ENCODE measurements at regions not wholly inside any gene's neighbourhood (a gene's known extent, or its start where the extent isn't known, plus 50 kb on each side); places are given as distances from the start of the nearest gene placed in this dataset.

DNA sequence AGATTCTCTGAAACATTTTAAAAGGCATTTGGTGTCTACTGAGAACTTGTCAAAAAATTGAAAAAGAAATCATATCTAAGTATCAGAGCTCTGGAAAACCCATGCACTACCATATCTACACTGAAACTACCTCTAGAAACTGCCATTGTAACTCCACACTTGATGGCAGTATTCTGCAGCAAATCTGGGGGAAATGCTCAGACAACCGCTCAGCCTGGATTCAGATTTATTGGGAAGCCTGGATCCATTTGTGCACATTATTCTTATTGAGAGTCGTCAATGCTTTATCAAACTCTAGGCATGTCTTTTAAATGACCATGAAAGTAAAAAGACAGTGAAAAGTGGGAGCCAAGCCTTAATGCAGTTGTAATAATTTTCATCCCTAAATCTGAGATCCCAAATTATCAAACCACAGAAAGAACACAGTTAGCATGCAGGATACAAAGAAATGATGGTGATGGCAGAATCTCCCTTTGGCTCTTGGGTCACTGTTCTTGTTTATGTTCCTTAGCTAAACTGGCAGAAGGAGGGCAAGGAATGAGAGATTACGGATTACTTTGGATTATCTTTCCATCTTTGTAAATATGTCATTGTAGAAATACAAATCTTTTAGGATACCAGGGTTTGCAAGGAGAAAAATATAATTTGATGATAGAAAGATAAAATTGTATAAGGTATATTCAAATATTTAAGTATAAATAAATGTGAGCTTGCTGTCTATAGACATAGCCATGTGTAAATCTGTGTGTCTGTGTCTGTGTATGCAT is 512.1 kb upstream of the SYT4 start:
- Histone ChIP-seq H3K27ac (no peak overlapping the region), H3K27me3 (no peaks in the 10 kb centered on the region), H3K4me3 (no peak overlapping the region), H3K4me1 (no peaks in the 10 kb centered on the region), H3K36me3 (ENCODE audit: low read depth, missing control alignments) (no peaks in the 10 kb centered on the region), H3K9me3 (no peaks in the 10 kb centered on the region)
- DNase-seq, result no peak
- intact Hi-C loops (cut with DNase I; ENCODE audit: low total_unique reads), result no loop called here
- TF ChIP-seq, protein P1, sequence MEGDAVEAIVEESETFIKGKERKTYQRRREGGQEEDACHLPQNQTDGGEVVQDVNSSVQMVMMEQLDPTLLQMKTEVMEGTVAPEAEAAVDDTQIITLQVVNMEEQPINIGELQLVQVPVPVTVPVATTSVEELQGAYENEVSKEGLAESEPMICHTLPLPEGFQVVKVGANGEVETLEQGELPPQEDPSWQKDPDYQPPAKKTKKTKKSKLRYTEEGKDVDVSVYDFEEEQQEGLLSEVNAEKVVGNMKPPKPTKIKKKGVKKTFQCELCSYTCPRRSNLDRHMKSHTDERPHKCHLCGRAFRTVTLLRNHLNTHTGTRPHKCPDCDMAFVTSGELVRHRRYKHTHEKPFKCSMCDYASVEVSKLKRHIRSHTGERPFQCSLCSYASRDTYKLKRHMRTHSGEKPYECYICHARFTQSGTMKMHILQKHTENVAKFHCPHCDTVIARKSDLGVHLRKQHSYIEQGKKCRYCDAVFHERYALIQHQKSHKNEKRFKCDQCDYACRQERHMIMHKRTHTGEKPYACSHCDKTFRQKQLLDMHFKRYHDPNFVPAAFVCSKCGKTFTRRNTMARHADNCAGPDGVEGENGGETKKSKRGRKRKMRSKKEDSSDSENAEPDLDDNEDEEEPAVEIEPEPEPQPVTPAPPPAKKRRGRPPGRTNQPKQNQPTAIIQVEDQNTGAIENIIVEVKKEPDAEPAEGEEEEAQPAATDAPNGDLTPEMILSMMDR (IDR thresholded peaks at IDR 0.05), result no peak
- TF ChIP-seq POLR2A (IDR thresholded peaks at IDR 0.05), result no peak
- WGBS, 2 donors, result 52 to 59% methylated on average over 3 of the region's 3 CpGs

DNA sequence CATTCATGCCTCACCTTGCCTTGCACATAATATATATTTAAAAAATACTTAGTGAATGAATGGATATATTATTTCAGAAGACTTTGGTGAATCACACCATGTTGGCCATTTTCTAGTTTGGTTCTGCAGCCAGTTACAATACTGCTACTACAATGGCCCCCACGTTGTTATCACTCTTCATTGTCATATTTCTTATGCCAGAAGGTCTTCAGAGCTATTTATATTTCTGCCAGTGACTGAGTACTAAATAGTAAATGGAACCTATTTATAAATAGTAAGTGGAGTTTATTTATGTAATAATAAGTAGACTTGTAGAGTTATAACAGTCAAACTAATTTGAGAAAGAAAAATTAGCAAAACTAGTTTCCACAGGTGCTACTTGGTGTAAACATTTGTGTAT is 516.6 kb upstream of the SYT4 start:
- H3K4me1 ChIP-seq, result no peaks in the 10 kb centered on the region
- no peaks in the 10 kb centered on the region for H3K27me3 ChIP-seq
- WGBS, 2 donors, result 63 to 74% methylated on average over 1 of the region's 1 CpG
- intact Hi-C loops (cut with DNase I; ENCODE audit: low total_unique reads), result no loop called here
- H3K27ac ChIP-seq, result no peak overlapping the region
- H3K36me3 ChIP-seq (ENCODE audit: low read depth, missing control alignments), result no peaks in the 10 kb centered on the region
- H3K9me3 ChIP-seq, result no peaks in the 10 kb centered on the region
- H3K4me3 ChIP-seq, result no peak overlapping the region
- no peak for DNase-seq
- TF ChIP-seq, protein P1 (IDR thresholded peaks at IDR 0.05), result no peak
- TF ChIP-seq POLR2A (IDR thresholded peaks at IDR 0.05), result no peak

DNA sequence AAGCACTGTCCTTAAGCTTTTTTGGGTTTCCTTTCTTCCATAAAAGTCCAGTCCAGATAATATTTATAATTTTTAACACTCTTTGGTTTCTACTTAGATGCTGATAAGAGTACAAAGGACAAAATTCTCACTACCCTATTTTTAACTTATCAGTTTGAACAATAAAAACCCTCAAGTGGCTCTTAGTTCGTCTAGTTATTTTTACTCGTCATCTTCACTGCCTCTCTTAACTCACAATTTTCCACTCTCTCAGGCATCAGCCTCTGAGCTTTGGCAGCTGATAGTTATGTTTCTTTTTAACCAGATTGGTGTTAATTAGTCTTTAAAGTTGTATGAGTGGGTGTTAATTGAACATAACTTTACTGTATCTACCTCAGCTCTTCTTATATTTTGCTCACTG is 517.1 kb upstream of the SYT4 start:
- no peaks in the 10 kb centered on the region for H3K9me3 ChIP-seq
- no peaks in the 10 kb centered on the region for H3K36me3 ChIP-seq (ENCODE audit: low read depth, missing control alignments)
- TF ChIP-seq, protein P1 (IDR thresholded peaks at IDR 0.05), result no peak
- no peak for TF ChIP-seq POLR2A (IDR thresholded peaks at IDR 0.05)
- intact Hi-C loops (cut with DNase I; ENCODE audit: low total_unique reads), result no loop called here
- 53 to 76% methylated on average over 2 of the region's 2 CpGs for WGBS, 2 donors
- H3K4me1 ChIP-seq, result no peaks in the 10 kb centered on the region
- H3K4me3 ChIP-seq, result no peak overlapping the region
- H3K27me3 ChIP-seq, result no peaks in the 10 kb centered on the region
- DNase-seq, result no peak
- no peak overlapping the region for H3K27ac ChIP-seq

DNA sequence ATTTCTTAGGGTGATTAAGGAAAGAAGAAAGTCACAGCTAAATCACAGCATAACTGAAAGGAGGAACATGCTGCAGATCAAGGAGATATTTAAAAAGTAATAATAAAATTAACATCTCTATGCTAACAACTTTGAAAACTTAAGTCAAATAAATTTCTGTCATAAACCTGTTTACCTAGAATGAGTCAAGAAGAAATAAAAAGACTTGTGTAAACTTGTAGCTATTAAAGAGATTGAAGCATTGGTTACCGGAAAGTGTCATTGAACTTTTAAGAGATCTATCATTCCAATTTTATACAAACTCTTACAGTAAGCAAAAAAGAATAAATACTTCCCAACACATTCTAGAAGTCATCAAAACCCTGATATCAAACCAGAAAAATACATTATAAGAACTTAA is 520.1 kb upstream of the SYT4 start:
- Histone ChIP-seq H3K4me1 (no peaks in the 10 kb centered on the region), H3K4me3 (no peak overlapping the region), H3K27me3 (no peaks in the 10 kb centered on the region), H3K36me3 (ENCODE audit: low read depth, missing control alignments) (no peaks in the 10 kb centered on the region), H3K27ac (no peak overlapping the region), H3K9me3 (no peaks in the 10 kb centered on the region)
- intact Hi-C loops (cut with DNase I; ENCODE audit: low total_unique reads), result no loop called here
- TF ChIP-seq POLR2A (IDR thresholded peaks at IDR 0.05), result no peak
- TF ChIP-seq, protein P1 (IDR thresholded peaks at IDR 0.05), result no peak
- 91 to 100% methylated on average over 1 of the region's 1 CpG for WGBS, 2 donors
- DNase-seq, result no peak

DNA sequence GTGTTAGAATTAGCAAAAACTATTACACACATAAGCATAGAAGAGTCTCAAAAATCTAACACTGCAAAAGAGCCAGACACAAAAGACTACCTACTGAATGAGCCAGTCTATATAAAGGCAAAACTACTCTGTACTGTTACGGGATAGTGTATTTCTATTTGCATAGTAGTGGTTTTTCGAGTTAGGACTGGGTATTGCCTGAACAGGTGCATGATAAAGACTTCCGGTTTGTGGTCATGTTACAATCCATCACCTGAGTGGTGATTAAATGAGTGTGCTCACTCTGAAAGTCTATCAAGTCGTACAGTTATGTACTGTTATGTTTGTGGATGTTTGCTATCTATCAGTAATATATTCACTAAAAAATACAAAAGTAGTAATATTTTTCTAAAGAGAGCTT is 523.3 kb upstream of the SYT4 start:
- intact Hi-C loops (cut with DNase I; ENCODE audit: low total_unique reads), result no loop called here
- DNase-seq, result no peak
- no peaks in the 10 kb centered on the region for H3K36me3 ChIP-seq (ENCODE audit: low read depth, missing control alignments)
- H3K4me3 ChIP-seq, result no peak overlapping the region
- H3K27ac ChIP-seq, result no peak overlapping the region
- H3K4me1 ChIP-seq, result no peaks in the 10 kb centered on the region
- H3K27me3 ChIP-seq, result no peaks in the 10 kb centered on the region
- no peaks in the 10 kb centered on the region for H3K9me3 ChIP-seq
- TF ChIP-seq, protein P1 (IDR thresholded peaks at IDR 0.05), result no peak
- no peak for TF ChIP-seq POLR2A (IDR thresholded peaks at IDR 0.05)
- 78 to 82% methylated on average over 4 of the region's 4 CpGs for WGBS, 2 donors
